ENCODE measurements at regions not wholly inside any gene's neighbourhood (a gene's known extent, or its start where the extent isn't known, plus 50 kb on each side); places are given as distances from the start of the nearest gene placed in this dataset.

DNA sequence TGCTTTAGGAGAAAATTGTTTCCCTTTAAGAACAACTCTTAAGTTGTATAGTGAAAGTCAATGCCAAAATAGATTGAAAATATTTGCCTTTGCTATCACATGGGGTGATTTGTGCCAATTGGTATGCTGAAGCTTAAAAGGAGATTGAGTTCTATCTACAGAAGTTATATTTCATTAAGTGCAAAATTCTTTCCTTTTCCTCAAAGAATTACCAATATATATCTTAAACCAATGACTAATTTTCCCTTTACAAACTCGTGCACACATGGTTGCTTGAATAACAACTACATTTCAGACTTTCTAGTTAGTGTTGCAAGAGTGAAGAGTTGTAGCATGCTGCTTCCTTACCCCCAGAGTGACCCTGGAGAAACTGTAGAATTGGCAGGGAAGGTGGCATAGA, 990.0 kb upstream of the PABPC4L start:
- no peak overlapping the region for H3K27ac Mint-ChIP-seq
- H3K4me1 Mint-ChIP-seq = no peaks in the 10 kb centered on the region
- no peak overlapping the region for H3K4me3 Mint-ChIP-seq
- H3K36me3 Mint-ChIP-seq (ENCODE audit: low read depth) = no peaks in the 10 kb centered on the region
- H3K9me3 Mint-ChIP-seq = peaks cover 4% of the 10 kb centered on the region
- H3K27me3 Mint-ChIP-seq = no peaks in the 10 kb centered on the region
- ATAC-seq (no peak), DNase-seq (no peak)

DNA sequence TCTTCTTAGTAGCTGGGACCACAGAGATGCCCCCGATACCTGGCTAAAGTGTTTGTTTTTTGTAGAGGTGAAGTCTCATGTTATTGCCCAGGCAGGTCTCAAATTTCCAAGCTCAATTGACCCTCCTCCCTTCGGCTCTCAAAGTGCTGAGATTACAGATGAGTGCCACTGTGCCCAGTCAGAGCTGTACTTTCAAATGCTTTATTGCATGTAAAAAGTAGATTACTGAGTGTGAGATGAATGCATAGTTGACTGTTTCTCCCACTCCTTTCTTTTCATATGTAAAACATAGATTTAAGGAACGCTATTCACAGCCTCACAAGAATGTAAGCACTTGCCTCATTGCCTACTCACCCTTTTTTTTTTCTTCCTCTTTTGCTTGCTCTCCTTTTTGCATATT, 984.4 kb upstream of the PABPC4L start:
- H3K4me1 Mint-ChIP-seq = no peaks in the 10 kb centered on the region
- H3K27ac Mint-ChIP-seq = no peak overlapping the region
- H3K4me3 Mint-ChIP-seq = no peak overlapping the region
- no peaks in the 10 kb centered on the region for H3K36me3 Mint-ChIP-seq (ENCODE audit: low read depth)
- H3K9me3 Mint-ChIP-seq = peaks cover 7% of the 10 kb centered on the region
- H3K27me3 Mint-ChIP-seq = no peaks in the 10 kb centered on the region
- ATAC-seq (no peak), DNase-seq (no peak)

DNA sequence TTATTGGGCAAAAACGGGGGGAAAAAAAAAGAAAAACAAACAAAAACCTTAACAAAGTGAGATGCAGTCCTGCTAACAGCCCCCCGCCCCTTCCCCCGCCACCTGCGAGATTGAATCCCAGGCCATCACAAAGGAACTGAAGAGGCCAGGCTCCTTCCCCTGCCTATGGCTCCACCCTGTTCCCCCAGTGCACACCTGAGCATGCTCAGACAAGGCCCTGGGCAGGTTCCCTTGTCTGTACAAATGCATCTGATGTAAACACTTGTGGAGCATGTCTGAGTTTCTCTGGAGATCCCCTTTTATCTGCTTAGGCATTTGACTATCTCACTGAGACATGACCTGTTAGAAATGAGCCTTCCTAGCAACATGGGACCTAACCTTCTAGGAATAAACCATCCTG, 983.7 kb upstream of the PABPC4L start:
- H3K36me3 Mint-ChIP-seq (ENCODE audit: low read depth) = no peaks in the 10 kb centered on the region
- no peak overlapping the region for H3K27ac Mint-ChIP-seq
- no peaks in the 10 kb centered on the region for H3K27me3 Mint-ChIP-seq
- H3K4me1 Mint-ChIP-seq = no peaks in the 10 kb centered on the region
- DNase-seq = no peak
- no peak for ATAC-seq
- peaks cover 13% of the 10 kb centered on the region for H3K9me3 Mint-ChIP-seq
- no peak overlapping the region for H3K4me3 Mint-ChIP-seq

DNA sequence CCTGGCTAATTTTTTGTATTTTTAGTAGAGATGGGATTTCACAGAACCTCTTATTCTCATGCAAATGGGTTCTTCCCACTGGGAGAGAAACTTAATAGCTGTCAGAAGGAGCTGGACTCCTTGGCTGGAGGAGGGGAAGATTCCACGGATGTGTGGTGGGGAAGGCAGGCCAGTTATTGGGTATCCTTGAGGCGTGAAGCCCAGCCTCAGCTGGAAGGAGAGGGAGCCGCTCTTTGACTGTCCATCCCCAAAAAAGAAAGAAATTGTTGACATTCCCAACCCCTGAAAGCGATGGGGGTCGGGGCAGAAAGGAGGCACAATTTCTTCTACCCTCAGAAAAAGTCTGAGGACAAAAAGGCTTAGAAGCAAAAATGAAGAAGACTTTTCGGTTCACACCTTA, 983.1 kb upstream of the PABPC4L start:
- Mint-ChIP-seq H3K4me1 (no peaks in the 10 kb centered on the region), H3K36me3 (ENCODE audit: low read depth) (no peaks in the 10 kb centered on the region), H3K4me3 (no peak overlapping the region), H3K9me3 (peaks cover 14% of the 10 kb centered on the region), H3K27me3 (no peaks in the 10 kb centered on the region), H3K27ac (no peak overlapping the region)
- ATAC-seq (no peak), DNase-seq (no peak)

DNA sequence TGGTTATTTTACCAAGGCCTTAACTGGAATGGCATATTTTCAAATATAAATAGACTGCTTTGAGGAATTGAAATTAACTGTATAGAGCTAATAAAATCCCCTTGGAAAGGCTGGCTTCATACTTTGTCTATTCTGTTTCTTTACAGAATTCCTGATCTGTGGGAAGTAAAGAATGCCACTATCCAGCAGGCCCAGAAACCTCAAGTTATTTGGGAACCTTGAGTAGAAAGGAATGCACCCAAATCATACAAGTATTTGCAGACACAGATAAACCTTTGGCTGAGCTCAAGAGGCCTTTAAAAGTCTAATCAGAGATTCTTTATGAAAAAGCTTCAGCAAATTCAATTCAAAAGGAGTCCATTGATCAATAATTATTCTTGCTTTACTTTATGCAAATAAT, 975.7 kb upstream of the PABPC4L start:
- H3K4me3 Mint-ChIP-seq = no peak overlapping the region
- no peak overlapping the region for H3K27ac Mint-ChIP-seq
- no peaks in the 10 kb centered on the region for H3K27me3 Mint-ChIP-seq
- no peaks in the 10 kb centered on the region for H3K4me1 Mint-ChIP-seq
- ATAC-seq (no peak), DNase-seq (no peak)
- H3K36me3 Mint-ChIP-seq (ENCODE audit: low read depth) = no peaks in the 10 kb centered on the region
- H3K9me3 Mint-ChIP-seq = peaks cover 10% of the 10 kb centered on the region

DNA sequence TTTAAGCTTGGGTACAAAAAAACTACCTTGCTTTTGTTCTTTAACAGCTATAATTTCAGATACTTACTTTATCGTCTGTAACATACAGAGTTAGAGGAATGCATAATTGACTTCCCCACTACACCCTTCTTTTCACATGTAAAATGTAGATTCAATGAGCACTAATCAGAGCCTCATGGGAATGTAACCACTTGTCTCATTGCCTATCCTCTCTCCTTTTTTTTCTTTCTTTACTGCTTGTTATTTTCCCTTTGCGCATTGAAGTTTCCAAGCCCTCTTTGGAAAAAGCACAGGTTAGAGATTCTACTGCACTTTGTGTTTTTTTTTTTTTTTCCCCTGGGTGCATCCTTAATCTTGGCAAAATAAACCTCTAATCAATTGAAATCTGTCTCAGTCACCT, 965.1 kb upstream of the PABPC4L start:
- no peaks in the 10 kb centered on the region for H3K36me3 Mint-ChIP-seq (ENCODE audit: low read depth)
- DNase-seq (no peak), ATAC-seq (no peak)
- H3K27ac Mint-ChIP-seq = no peak overlapping the region
- H3K4me3 Mint-ChIP-seq = no peak overlapping the region
- no peaks in the 10 kb centered on the region for H3K4me1 Mint-ChIP-seq
- no peaks in the 10 kb centered on the region for H3K27me3 Mint-ChIP-seq
- H3K9me3 Mint-ChIP-seq = peaks cover 4% of the 10 kb centered on the region

DNA sequence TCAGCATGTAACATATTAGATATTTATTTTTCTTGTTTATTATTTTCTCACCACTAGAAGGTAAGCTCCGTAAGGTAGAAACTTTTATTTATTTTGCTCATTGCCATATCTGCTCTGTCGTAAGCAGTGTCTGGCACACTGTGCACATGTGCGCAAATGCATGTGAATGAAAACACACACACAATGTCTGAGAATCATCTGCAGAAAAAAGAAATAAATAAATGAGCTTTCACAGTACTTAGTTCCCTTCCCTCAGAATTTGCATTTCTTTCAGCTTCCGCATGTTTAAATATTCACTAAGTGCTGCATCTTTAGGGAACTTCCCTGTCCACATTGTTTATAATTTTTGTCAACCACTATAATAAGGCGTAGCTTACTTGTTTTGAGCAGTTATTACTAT, 963.0 kb upstream of the PABPC4L start:
- Mint-ChIP-seq H3K9me3 (no peaks in the 10 kb centered on the region), H3K36me3 (ENCODE audit: low read depth) (no peaks in the 10 kb centered on the region), H3K27ac (no peak overlapping the region), H3K4me3 (no peak overlapping the region), H3K27me3 (no peaks in the 10 kb centered on the region), H3K4me1 (no peaks in the 10 kb centered on the region)
- ATAC-seq (no peak), DNase-seq (no peak)

DNA sequence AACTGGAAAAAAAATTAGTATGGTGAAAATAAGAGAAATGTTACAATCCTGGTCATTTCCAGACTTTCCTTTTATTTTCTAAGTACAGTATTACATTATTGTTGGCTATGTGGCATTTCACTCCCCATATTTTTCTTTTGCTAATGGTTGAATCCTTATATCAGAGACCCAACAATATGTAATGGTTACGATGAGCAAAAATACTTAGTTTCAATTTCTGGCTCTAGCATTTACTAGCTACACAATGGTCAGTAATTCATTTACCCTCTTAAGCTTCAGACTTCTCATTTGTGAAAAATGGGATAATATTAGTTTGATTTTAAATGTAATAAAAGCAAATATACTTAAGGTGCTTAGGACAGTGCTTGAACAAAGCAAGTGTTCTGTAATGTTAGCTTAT, 942.9 kb upstream of the PABPC4L start:
- Mint-ChIP-seq H3K4me3 (no peak overlapping the region), H3K9me3 (peaks cover 10% of the 10 kb centered on the region), H3K36me3 (ENCODE audit: low read depth) (no peaks in the 10 kb centered on the region), H3K27ac (no peak overlapping the region), H3K4me1 (no peaks in the 10 kb centered on the region), H3K27me3 (no peaks in the 10 kb centered on the region)
- no peak for ATAC-seq
- DNase-seq = no peak

DNA sequence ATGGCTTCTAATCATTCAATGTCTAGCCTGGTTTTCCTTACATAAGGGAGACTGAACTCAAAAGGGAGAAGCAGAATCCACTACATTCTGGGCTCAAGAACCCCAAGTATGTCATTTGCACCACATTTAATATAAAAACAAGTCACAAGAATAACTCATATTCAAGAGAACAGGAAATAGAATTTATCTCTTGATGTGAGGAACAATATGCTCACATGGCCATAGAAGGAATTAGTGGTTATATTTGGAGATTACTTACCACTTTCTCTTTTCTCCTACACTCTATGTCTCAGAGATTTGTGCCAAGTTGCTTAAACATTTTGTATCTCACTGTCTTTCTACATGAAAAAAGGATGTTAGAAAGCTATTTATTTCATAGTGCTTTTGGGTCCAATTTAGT, 922.6 kb upstream of the PABPC4L start:
- ATAC-seq (no peak), DNase-seq (no peak)
- Mint-ChIP-seq H3K27ac (no peak overlapping the region), H3K9me3 (peaks cover 4% of the 10 kb centered on the region), H3K4me3 (no peak overlapping the region), H3K27me3 (no peaks in the 10 kb centered on the region), H3K36me3 (ENCODE audit: low read depth) (no peaks in the 10 kb centered on the region), H3K4me1 (no peaks in the 10 kb centered on the region)

DNA sequence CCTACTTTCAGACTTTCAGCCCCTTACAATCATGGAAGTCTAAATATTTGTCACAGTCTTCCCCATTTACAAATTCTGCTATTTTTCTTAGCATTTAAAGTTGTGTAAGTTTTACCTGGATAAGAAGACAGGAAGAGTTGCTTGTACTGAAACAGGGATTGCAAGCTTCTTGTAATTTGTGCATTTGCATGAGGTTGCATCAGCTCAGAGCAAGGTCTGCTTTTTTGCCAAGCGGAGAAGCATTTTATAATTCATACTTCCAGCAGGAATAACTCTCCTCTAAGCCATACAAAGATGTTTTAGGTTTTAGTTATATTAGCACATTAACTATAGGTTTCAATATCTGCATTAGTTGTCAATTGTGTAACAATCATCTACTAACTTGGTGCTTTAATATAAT, 922.0 kb upstream of the PABPC4L start:
- no peaks in the 10 kb centered on the region for H3K36me3 Mint-ChIP-seq (ENCODE audit: low read depth)

DNA sequence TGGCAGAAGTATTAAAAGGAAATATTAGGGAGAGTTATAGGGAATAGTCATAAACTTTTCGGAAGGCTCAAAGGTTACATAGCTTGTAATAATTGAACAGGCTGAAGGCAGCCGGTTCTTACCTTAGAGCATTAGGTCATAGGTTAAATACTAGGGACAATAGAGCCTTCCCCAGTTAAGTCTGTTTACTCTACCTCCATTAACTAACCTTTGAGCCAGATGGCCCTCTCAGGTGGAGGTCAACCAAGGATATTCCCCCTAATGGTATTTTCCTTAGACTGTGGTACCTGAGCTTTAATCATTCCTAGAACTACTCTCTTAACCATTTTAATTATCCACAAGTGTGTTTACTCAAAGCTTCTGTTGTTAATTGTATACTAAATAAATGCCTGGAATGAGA, 920.9 kb upstream of the PABPC4L start:
- ATAC-seq = no peak
- Mint-ChIP-seq H3K27me3 (no peaks in the 10 kb centered on the region), H3K4me3 (no peak overlapping the region), H3K4me1 (no peaks in the 10 kb centered on the region), H3K9me3 (peaks cover 14% of the 10 kb centered on the region), H3K36me3 (ENCODE audit: low read depth) (no peaks in the 10 kb centered on the region), H3K27ac (no peak overlapping the region)
- no peak for DNase-seq

More for the DNA sequence above, 922.0 kb upstream of the PABPC4L start:
- Mint-ChIP-seq H3K27ac (no peak overlapping the region), H3K4me1 (no peaks in the 10 kb centered on the region), H3K27me3 (no peaks in the 10 kb centered on the region), H3K4me3 (no peak overlapping the region), H3K9me3 (peaks cover 5% of the 10 kb centered on the region)
- DNase-seq = no peak
- ATAC-seq = no peak

DNA sequence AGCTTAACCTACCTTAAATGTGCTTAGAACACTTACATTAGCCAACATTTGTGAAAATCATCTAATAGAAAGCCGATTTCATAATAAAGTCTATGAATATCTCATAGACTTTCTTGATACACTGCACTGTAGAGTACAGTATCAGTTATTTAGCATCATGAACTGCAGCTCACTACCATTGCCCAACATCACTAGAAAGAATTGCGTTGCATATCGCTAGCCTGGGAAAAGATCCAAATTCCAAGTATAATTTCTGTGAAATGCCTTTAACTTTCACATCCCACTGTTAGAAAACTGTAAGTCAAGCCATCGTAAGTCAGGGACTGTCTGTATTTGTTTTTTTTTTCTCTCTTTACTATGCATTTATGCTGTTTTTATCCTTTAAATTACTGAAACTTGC, 918.6 kb upstream of the PABPC4L start:
- no peak overlapping the region for H3K4me3 Mint-ChIP-seq
- ATAC-seq (no peak), DNase-seq (no peak)
- H3K36me3 Mint-ChIP-seq (ENCODE audit: low read depth) = no peaks in the 10 kb centered on the region
- peaks cover 14% of the 10 kb centered on the region for H3K9me3 Mint-ChIP-seq
- no peaks in the 10 kb centered on the region for H3K4me1 Mint-ChIP-seq
- no peaks in the 10 kb centered on the region for H3K27me3 Mint-ChIP-seq
- H3K27ac Mint-ChIP-seq = no peak overlapping the region

DNA sequence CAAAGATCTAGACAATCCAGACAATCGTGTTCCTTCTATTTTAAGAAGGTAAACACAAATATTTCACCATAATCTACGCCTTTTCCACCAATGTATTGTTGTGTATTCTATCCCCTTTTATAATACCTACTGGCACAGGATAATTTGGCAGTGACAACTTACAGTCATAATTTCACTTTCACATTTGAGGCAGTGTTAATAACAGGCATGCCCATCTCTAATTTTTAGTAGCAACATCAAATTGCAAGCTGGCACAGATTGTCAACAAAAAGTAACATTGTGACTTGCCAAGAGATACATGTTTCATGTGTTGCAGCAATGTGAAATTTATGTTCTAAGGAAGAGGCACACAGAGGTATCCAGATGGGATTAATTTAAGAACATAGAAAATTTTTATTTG, 912.5 kb upstream of the PABPC4L start:
- no peak overlapping the region for H3K27ac Mint-ChIP-seq
- ATAC-seq = no peak
- no peaks in the 10 kb centered on the region for H3K36me3 Mint-ChIP-seq (ENCODE audit: low read depth)
- no peak overlapping the region for H3K4me3 Mint-ChIP-seq
- H3K4me1 Mint-ChIP-seq = no peaks in the 10 kb centered on the region
- DNase-seq = no peak
- peaks cover 14% of the 10 kb centered on the region for H3K9me3 Mint-ChIP-seq
- no peaks in the 10 kb centered on the region for H3K27me3 Mint-ChIP-seq

DNA sequence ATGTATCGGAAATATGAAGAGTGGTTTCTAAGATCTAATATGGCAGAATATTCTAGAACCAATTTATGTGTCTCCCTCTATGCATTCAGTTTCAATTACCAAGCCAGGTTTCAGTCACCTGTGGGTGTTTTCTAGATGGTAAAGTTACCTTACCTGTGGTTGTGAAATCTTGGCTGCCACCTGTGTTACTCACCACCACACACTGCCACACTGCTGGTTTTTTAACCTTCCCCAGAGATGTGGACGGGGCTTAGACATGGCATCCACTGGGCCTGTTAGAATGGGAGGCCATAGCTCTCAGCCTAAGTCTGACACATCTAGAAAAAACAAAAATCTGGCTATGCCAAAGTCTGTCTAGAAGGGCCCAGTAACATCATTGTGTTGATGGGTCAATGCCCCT, 896.5 kb upstream of the PABPC4L start:
- Mint-ChIP-seq H3K27me3 (no peaks in the 10 kb centered on the region), H3K27ac (no peak overlapping the region), H3K4me3 (no peak overlapping the region), H3K4me1 (no peaks in the 10 kb centered on the region), H3K9me3 (no peaks in the 10 kb centered on the region), H3K36me3 (ENCODE audit: low read depth) (no peaks in the 10 kb centered on the region)
- ATAC-seq (no peak), DNase-seq (no peak)

DNA sequence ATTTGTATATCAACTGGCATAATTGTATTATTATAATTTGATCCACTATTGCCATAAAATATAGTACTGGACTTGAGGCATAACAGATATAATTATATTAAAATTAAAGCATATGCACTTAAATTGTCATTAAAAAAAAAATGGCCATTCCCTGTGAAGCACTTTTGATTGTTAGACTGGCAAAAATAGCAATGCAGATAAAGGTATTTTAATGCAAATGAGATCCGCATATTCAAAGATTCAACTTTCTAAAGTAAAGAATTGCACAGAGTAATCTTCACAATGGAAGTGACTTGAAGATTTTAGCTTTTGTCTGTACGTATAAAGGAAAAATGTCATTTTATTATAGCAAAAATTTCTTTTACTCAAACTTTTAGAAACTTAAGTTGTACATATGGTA, 871.8 kb upstream of the PABPC4L start:
- no peak overlapping the region for H3K4me3 Mint-ChIP-seq
- no peak for ATAC-seq

DNA sequence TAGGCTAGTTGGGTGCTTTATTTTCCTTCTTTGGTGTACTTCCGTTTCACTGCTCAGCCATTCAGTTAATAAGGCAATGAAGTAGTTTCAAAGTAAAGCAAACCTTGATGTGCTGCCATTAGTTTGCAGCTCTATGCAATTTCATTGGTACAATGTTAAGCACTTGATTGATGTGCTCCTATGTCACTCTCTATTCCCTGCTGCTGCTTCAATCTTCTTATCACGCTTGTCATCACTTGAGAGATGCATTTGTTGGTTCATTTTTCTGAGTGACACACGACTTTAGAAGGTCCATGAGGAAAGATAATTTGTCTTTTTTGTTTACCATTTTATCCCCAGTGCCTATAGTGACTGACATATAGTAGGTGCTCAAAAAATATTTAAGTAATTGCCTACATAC, 871.0 kb upstream of the PABPC4L start:
- no peaks in the 10 kb centered on the region for H3K4me1 Mint-ChIP-seq
- no peak for DNase-seq

More for the DNA sequence above, 871.8 kb upstream of the PABPC4L start:
- H3K27ac Mint-ChIP-seq = no peak overlapping the region
- H3K27me3 Mint-ChIP-seq = no peaks in the 10 kb centered on the region
- no peaks in the 10 kb centered on the region for H3K4me1 Mint-ChIP-seq
- peaks cover 16% of the 10 kb centered on the region for H3K9me3 Mint-ChIP-seq
- H3K36me3 Mint-ChIP-seq (ENCODE audit: low read depth) = no peaks in the 10 kb centered on the region
- no peak for DNase-seq

More for the DNA sequence above, 871.0 kb upstream of the PABPC4L start:
- no peak for ATAC-seq
- Mint-ChIP-seq H3K36me3 (ENCODE audit: low read depth) (no peaks in the 10 kb centered on the region), H3K9me3 (peaks cover 10% of the 10 kb centered on the region), H3K27me3 (no peaks in the 10 kb centered on the region), H3K4me3 (no peak overlapping the region), H3K27ac (no peak overlapping the region)
